ENCODE measurements at regions not wholly inside any gene's neighbourhood (a gene's known extent, or its start where the extent isn't known, plus 50 kb on each side); places are given as distances from the start of the nearest gene placed in this dataset.

GRCh38 chr2:55993685-55994084 is 70.1 kb upstream of the EFEMP1 start:
- DNase-seq (ENCODE audit: low read depth in 2 of 2): peak in 1 of 2 donors; percentile 51
- TF ChIP-seq CTCF (IDR thresholded peaks at IDR 0.05; ENCODE audit: low read depth, low read length): no peak
- no peak overlapping the region for H3K4me3 ChIP-seq (replicated peaks in 1 of 2; ENCODE audit: low read depth in 2 of 2, low read length in 2 of 2)

- H3K4me3 ChIP-seq (replicated peaks in 1 of 2; ENCODE audit: low read depth in 2 of 2, low read length in 2 of 2): no peak overlapping the region
- TF ChIP-seq CTCF (IDR thresholded peaks at IDR 0.05; ENCODE audit: low read depth, low read length): no peak
- peak in 1 of 2 donors; percentile 43 for DNase-seq (ENCODE audit: low read depth in 2 of 2)
Observed at GRCh38 chr2:55995211-55995610, 71.6 kb upstream of the EFEMP1 start.

- DNase-seq (ENCODE audit: low read depth in 2 of 2): no peak
- H3K4me3 ChIP-seq (replicated peaks in 1 of 2; ENCODE audit: low read depth in 2 of 2, low read length in 2 of 2): no peak overlapping the region
- TF ChIP-seq CTCF (IDR thresholded peaks at IDR 0.05; ENCODE audit: low read depth, low read length): no peak
Observed at GRCh38 chr2:55995902-55996301, 72.3 kb upstream of the EFEMP1 start.

- DNase-seq (ENCODE audit: low read depth in 2 of 2): no peak
- no peak for TF ChIP-seq CTCF (IDR thresholded peaks at IDR 0.05; ENCODE audit: low read depth, low read length)
- H3K4me3 ChIP-seq (replicated peaks in 1 of 2; ENCODE audit: low read depth in 2 of 2, low read length in 2 of 2): no peak overlapping the region
Observed at GRCh38 chr2:55999231-55999630, 75.6 kb upstream of the EFEMP1 start.

- DNase-seq (ENCODE audit: low read depth in 2 of 2): no peak
- TF ChIP-seq CTCF (IDR thresholded peaks at IDR 0.05; ENCODE audit: low read depth, low read length): no peak
Observed at GRCh38 chr2:55999790-56000189, 76.2 kb upstream of the EFEMP1 start.

GRCh38 chr2:56001947-56002346 is 78.4 kb upstream of the EFEMP1 start:
- H3K4me3 ChIP-seq (replicated peaks in 1 of 2; ENCODE audit: low read depth in 2 of 2, low read length in 2 of 2): no peak overlapping the region
- DNase-seq (ENCODE audit: low read depth in 2 of 2): peak in 1 of 2 donors; percentile 46
- TF ChIP-seq CTCF (IDR thresholded peaks at IDR 0.05; ENCODE audit: low read depth, low read length): no peak

More at GRCh38 chr2:55999790-56000189, 76.2 kb upstream of the EFEMP1 start:
- H3K4me3 ChIP-seq (replicated peaks in 1 of 2; ENCODE audit: low read depth in 2 of 2, low read length in 2 of 2): no peak overlapping the region
